Liver (tissue), 8 donors: ENCODE measurements at regions not wholly inside any gene's neighbourhood (a gene's known extent, or its start where the extent isn't known, plus 50 kb on each side); places are given as distances from the start of the nearest gene placed in this dataset.

Experiments
- DNase-seq: peaks from one replicate; pipeline ENCODE4 v3.0.0-alpha.2; 2017; ENCODE audit warnings: low spot score
- H3K27ac ChIP-seq, 2 donors: one replicate each; pipeline ENCODE4 v1.7.0; 2013; ENCODE audit warnings: inconsistent platforms in 2 of 2, low read length in 2 of 2, control low read depth in 1 of 2, low read depth in 1 of 2, mild to moderate bottlenecking in 1 of 2
- H3K27me3 ChIP-seq, 4 donors: one replicate each; pipeline versions ENCODE4 v1.6.1 to v1.7.0; 2013; ENCODE audit warnings: low read length in 3 of 4, inconsistent platforms in 1 of 4, mild to moderate bottlenecking in 1 of 4, moderate library complexity in 1 of 4; ENCODE audit not compliant: control insufficient read depth in 4 of 4, insufficient read depth in 4 of 4
- H3K36me3 ChIP-seq, 4 donors: one replicate each; pipeline versions ENCODE4 v1.6.1 to v1.7.0; 2013; ENCODE audit warnings: low read length in 3 of 4, mild to moderate bottlenecking in 3 of 4, low read depth in 1 of 4, moderate library complexity in 1 of 4; ENCODE audit not compliant: control insufficient read depth in 4 of 4, insufficient read depth in 3 of 4
- H3K4me1 ChIP-seq, 4 donors: one replicate each; pipeline versions ENCODE4 v1.6.1 to v1.7.0; 2013; ENCODE audit warnings: low read length in 3 of 4, mild to moderate bottlenecking in 3 of 4, moderate library complexity in 1 of 4; ENCODE audit not compliant: control insufficient read depth in 4 of 4, insufficient read depth in 4 of 4
- H3K4me3 ChIP-seq, 3 donors: one replicate each; pipeline versions ENCODE4 v1.6.1 to v1.7.0; 2013; ENCODE audit warnings: low read length in 3 of 3, control low read depth in 1 of 3, low read depth in 1 of 3, mild to moderate bottlenecking in 1 of 3
- H3K9ac ChIP-seq, 2 donors: one replicate each; pipeline ENCODE4 v1.7.0; 2013; ENCODE audit warnings: low read length in 2 of 2, mild to moderate bottlenecking in 2 of 2, moderate library complexity in 2 of 2, control low read depth in 1 of 2, low read depth in 1 of 2
- H3K9me3 ChIP-seq, 4 donors: one replicate each; pipeline versions ENCODE4 v1.6.1 to v1.7.0; 2013; ENCODE audit warnings: low read length in 3 of 4; ENCODE audit not compliant: control insufficient read depth in 4 of 4
- ATF3 ChIP-seq: IDR thresholded peaks from 2 replicates; pipeline ENCODE4 v1.6.1; 2016; ENCODE audit warnings: antibody characterized with exemption
- CTCF ChIP-seq: fragments of 150-350 bp; IDR thresholded peaks from 2 replicates; pipeline ENCODE4 v1.5.1; 2017; ENCODE audit warnings: improper control_type of control experiment, low read depth, low read length; ENCODE audit not compliant: missing input control
- EGR1 ChIP-seq, 2 donors: IDR thresholded peaks; 2 replicates each; pipeline ENCODE4 v1.6.1; 2016 to 2018; ENCODE audit warnings: antibody characterized with exemption in 2 of 2, low read depth in 2 of 2
- FOXA1 ChIP-seq: IDR thresholded peaks from 2 replicates; pipeline ENCODE4 v1.6.1; 2016; ENCODE audit warnings: antibody characterized with exemption
- FOXA2 ChIP-seq: IDR thresholded peaks from 2 replicates; pipeline ENCODE4 v1.6.1; 2016; ENCODE audit warnings: antibody characterized with exemption
- GABPA ChIP-seq, 2 donors: IDR thresholded peaks in 1 of 2; conservative IDR thresholded peaks in 1 of 2; 2 replicates each; pipeline ENCODE4 v1.6.1; 2016; ENCODE audit warnings: antibody characterized with exemption in 2 of 2, mild to moderate bottlenecking in 1 of 2, moderate library complexity in 1 of 2
- HNF4A ChIP-seq, 2 donors: conservative IDR thresholded peaks; 2 replicates each; pipeline ENCODE4 v1.6.1; 2016; ENCODE audit warnings: antibody characterized with exemption in 2 of 2, mild to moderate bottlenecking in 2 of 2
- HNF4G ChIP-seq: IDR thresholded peaks from 2 replicates; pipeline ENCODE4 v1.6.1; 2016; ENCODE audit warnings: antibody characterized with exemption
- JUND ChIP-seq, 2 donors: IDR thresholded peaks; 2 replicates each; pipeline ENCODE4 v1.6.1; 2016; ENCODE audit warnings: antibody characterized with exemption in 2 of 2
- MAX ChIP-seq: IDR thresholded peaks from 2 replicates; pipeline ENCODE4 v1.6.1; 2016; ENCODE audit warnings: antibody characterized with exemption
- NR2F2 ChIP-seq: IDR thresholded peaks from 2 replicates; pipeline ENCODE4 v1.6.1; 2016; ENCODE audit warnings: antibody characterized with exemption
- RAD21 ChIP-seq, 2 donors: IDR thresholded peaks; 2 replicates each; pipeline ENCODE4 v1.6.1; 2016; ENCODE audit warnings: antibody characterized with exemption in 2 of 2, mild to moderate bottlenecking in 2 of 2
- REST ChIP-seq: IDR thresholded peaks from 2 replicates; pipeline ENCODE4 v1.6.1; 2016; ENCODE audit warnings: antibody characterized with exemption, mild to moderate bottlenecking
- RXRA ChIP-seq, 2 donors: IDR thresholded peaks; 2 replicates each; pipeline ENCODE4 v1.6.1; 2017 to 2018; ENCODE audit warnings: antibody characterized with exemption in 2 of 2, mild to moderate bottlenecking in 1 of 2
- SP1 ChIP-seq: IDR thresholded peaks from 2 replicates; pipeline ENCODE4 v1.6.1; 2018; ENCODE audit warnings: antibody characterized with exemption, mild to moderate bottlenecking
- TAF1 ChIP-seq: conservative IDR thresholded peaks from 2 replicates; pipeline ENCODE4 v1.6.1; 2016; ENCODE audit warnings: antibody characterized with exemption, mild to moderate bottlenecking
- YY1 ChIP-seq: IDR thresholded peaks from 2 replicates; pipeline ENCODE4 v1.6.1; 2016; ENCODE audit warnings: antibody characterized with exemption, mild to moderate bottlenecking
- ZBTB33 ChIP-seq: IDR thresholded peaks from 2 replicates; pipeline ENCODE4 v1.6.1; 2016; ENCODE audit warnings: antibody characterized with exemption
- WGBS: extraction: QIAGEN DNeasy Blood & Tissue Kit; methylation state at CpG from one replicate; pipeline ENCODE4 v1.1.7; 2013; 5-methylcytosine and 5-hydroxymethylcytosine counted together
- donor health status: healthy.
- donor health status: healthy.
- donor health status: healthy.
- donor health status: healthy.
- donor health status: healthy.

- Histone ChIP-seq H3K9ac (peak overlapping the region in 1 of 2 donors; percentile 70), H3K27ac (peak overlapping the region; percentile 51 to 63), H3K9me3 (no peaks in the 10 kb centered on the region), H3K4me3 (no peak overlapping the region), H3K36me3 (no peaks in the 10 kb centered on the region), H3K4me1 (peaks cover 1 to 10% (median 8%) of the 10 kb centered on the region in 4 donors), H3K27me3 (no peaks in the 10 kb centered on the region)
- DNase-seq, result no peak
- 7% methylated on average over 10 of the region's 10 CpGs for WGBS
- TF ChIP-seq CTCF (no peak), JUND (IDR thresholded peaks at IDR 0.05) (peak; percentile 91 to 96), YY1 (peak; percentile 79), ATF3 (peak; percentile 73), RXRA (IDR thresholded peaks at IDR 0.05) (peak; percentile 81 to 93), FOXA2 (peak; percentile 81), GABPA (IDR thresholded peaks at IDR 0.05 in 1 of 2, conservative IDR thresholded peaks at IDR 0.05 in 1 of 2) (peak in 1 of 2 donors; percentile 40), ZBTB33 (peak; percentile 45), NR2F2 (no peak), EGR1 (IDR thresholded peaks at IDR 0.05; ENCODE audit: low read depth in 2 of 2) (peak in 1 of 2 donors; percentile 43), MAX (peak; percentile 79), HNF4G (peak; percentile 30), REST (peak; percentile 17), RAD21 (IDR thresholded peaks at IDR 0.05) (peak; percentile 68 to 70), TAF1 (no peak), HNF4A (conservative IDR thresholded peaks at IDR 0.05) (peak; percentile 79 to 95), SP1 (peak; percentile 72), FOXA1 (peak; percentile 46)
Measured at GRCh38 chr16:51243936-51244436, 92.9 kb upstream of the SALL1 start.
